Adrenal gland (tissue), 9 donors: ENCODE measurements at regions not wholly inside any gene's neighbourhood (a gene's known extent, or its start where the extent isn't known, plus 50 kb on each side); places are given as distances from the start of the nearest gene placed in this dataset.

Experiments
- DNase-seq, 7 donors: peaks; one replicate each; pipeline ENCODE4 v3.0.0-alpha.2; 2019 to 2020
- H3K27ac ChIP-seq, 5 donors: fragments of 200-600 bp; sonication (generic) in 4 of 5; 1 replicate in 3 of 5; 2 replicates in 2 of 5; pipeline versions ENCODE4 v1.5.1 to v1.8.0; 2016 to 2020; ENCODE audit warnings: mild to moderate bottlenecking in 1 of 5
- H3K27me3 ChIP-seq: fragments of 200-600 bp; 2 replicates; pipeline ENCODE4 v1.8.0; 2021
- H3K36me3 ChIP-seq, 2 donors: fragments of 200-600 bp; replicated peaks in 1 of 2; 1 replicate in 1 of 2; 2 replicates in 1 of 2; pipeline versions ENCODE4 v1.5.1 to v1.8.0; 2018 to 2022
- H3K4me1 ChIP-seq, 2 donors: fragments of 200-600 bp; replicated peaks in 1 of 2; 1 replicate in 1 of 2; 2 replicates in 1 of 2; pipeline versions ENCODE4 v1.5.1 to v1.8.0; 2018 to 2021
- H3K4me3 ChIP-seq, 4 donors: fragments of 200-600 bp; sonication (generic) in 3 of 4; one replicate each; pipeline ENCODE4 v1.5.1; 2016 to 2018
- H3K9me3 ChIP-seq, 3 donors: fragments of 200-600 bp; sonication (generic) in 1 of 3; replicated peaks in 1 of 3; 1 replicate in 2 of 3; 2 replicates in 1 of 3; pipeline versions ENCODE4 v1.5.1 to v1.8.0; 2016 to 2021
- POLR2A ChIP-seq, 2 donors: fragments of 450-650 bp; IDR thresholded peaks; one replicate each; pipeline ENCODE4 v1.6.1; 2017; ENCODE audit warnings: antibody characterized with exemption in 2 of 2, mild to moderate bottlenecking in 2 of 2, moderate library complexity in 1 of 2
- WGBS, 4 donors: extraction: QIAGEN DNeasy Blood & Tissue Kit in 2 of 4; methylation state at CpG; one replicate each; pipeline versions ENCODE4 v1.1.5 to v1.1.7; 2013 to 2017; 5-methylcytosine and 5-hydroxymethylcytosine counted together
- intact Hi-C, 2 donors: fragments of 100-400 bp; cut with DNase I; formaldehyde crosslinking; loops; one replicate each; pipeline versions ENCODE4 v1.14.1 to v1.15.0; 2022 to 2023
- TF ChIP-seq, protein P1 (sequence below), 6 experiments: fragments of 450-650 bp in 4 of 6; fragments of 200-600 bp in 2 of 6; sonication (generic) in 1 of 6; IDR thresholded peaks; 1 replicate in 5 of 6; 2 replicates in 1 of 6; pipeline versions ENCODE4 v1.5.1 to v1.8.0; 2016 to 2021; ENCODE audit warnings: antibody characterized with exemption in 6 of 6, mild to moderate bottlenecking in 2 of 6, moderate library complexity in 1 of 6
- donor health status: healthy with polysubstance abuse.
- donor health status: Bipolar disorder and iron deficiency.
- donor health status: DM: yes; HTN: yes; CAD: no.
- donor health status: DM: no; HTN: no; CAD: no.
- donor health status: DM: no; HTN: no; CAD: no.

DNA sequence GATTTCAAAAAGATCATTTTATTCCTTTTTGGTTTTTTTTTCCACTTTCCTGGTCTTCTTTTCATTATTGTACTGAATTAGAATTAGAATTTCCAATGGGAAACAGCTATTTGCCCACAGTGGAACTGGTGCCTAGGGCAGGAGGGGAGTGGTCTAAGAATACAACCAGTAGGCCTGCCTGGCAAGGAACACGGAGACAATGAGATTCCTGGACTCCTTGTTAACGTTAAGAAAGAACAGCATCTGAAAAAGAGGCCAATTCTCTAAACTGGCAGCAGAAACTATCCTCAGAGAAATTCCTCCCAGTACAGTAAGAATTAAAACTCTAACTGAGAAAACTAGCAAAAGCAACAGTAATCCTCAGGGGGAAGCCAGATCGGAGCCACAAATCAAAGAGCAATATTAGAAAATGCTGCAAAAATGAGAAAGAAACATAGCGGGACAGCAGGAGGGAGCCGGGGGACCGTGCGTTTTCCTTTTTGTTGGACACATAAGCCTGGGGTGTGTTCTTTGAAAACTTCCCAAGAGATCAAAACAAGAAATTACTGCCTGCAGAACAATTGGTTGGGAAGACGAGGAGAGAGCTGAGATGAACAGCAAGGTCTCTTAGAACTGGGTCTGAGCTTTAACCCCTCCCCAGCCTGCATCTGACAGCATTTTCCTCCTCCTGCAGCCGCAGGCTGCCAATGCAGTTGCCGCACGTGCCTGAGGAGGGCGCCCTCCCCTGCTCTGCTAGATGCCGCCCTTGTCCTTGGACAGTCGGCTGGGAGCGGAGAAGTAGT is 776.0 kb downstream of the TSN start:
- no peak overlapping the region for H3K4me3 ChIP-seq
- H3K4me1 ChIP-seq, result no peaks in the 10 kb centered on the region
- no peaks in the 10 kb centered on the region for H3K27me3 ChIP-seq
- WGBS, 4 donors, result 51 to 61% (median 55%) methylated on average over 15 of the region's 15 CpGs
- intact Hi-C loops, result no loop called here
- no peak for TF ChIP-seq POLR2A (IDR thresholded peaks at IDR 0.05)
- TF ChIP-seq, protein P1, sequence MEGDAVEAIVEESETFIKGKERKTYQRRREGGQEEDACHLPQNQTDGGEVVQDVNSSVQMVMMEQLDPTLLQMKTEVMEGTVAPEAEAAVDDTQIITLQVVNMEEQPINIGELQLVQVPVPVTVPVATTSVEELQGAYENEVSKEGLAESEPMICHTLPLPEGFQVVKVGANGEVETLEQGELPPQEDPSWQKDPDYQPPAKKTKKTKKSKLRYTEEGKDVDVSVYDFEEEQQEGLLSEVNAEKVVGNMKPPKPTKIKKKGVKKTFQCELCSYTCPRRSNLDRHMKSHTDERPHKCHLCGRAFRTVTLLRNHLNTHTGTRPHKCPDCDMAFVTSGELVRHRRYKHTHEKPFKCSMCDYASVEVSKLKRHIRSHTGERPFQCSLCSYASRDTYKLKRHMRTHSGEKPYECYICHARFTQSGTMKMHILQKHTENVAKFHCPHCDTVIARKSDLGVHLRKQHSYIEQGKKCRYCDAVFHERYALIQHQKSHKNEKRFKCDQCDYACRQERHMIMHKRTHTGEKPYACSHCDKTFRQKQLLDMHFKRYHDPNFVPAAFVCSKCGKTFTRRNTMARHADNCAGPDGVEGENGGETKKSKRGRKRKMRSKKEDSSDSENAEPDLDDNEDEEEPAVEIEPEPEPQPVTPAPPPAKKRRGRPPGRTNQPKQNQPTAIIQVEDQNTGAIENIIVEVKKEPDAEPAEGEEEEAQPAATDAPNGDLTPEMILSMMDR (IDR thresholded peaks at IDR 0.05), result no peak
- no peaks in the 10 kb centered on the region for H3K9me3 ChIP-seq
- no peaks in the 10 kb centered on the region for H3K36me3 ChIP-seq
- no peak overlapping the region for H3K27ac ChIP-seq
- no peak for DNase-seq

DNA sequence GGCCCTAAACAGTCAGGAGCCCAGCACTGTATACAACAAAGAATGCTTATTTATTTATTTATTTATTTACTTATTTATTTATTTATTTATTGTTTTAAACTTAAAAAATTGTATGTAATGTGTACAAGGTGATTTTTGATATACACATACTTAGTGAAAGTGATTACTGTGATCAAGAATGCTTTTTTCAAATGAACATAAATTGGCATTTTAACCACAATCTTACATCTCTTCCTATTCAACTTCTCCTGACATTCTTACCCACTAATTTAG is 776.6 kb downstream of the TSN start:
- Histone ChIP-seq H3K27me3 (no peaks in the 10 kb centered on the region), H3K4me3 (no peak overlapping the region), H3K36me3 (no peaks in the 10 kb centered on the region), H3K9me3 (no peaks in the 10 kb centered on the region), H3K27ac (no peak overlapping the region), H3K4me1 (no peaks in the 10 kb centered on the region)
- intact Hi-C loops, result no loop called here
- no peak for TF ChIP-seq POLR2A (IDR thresholded peaks at IDR 0.05)
- TF ChIP-seq, protein P1 (IDR thresholded peaks at IDR 0.05), result no peak
- DNase-seq, result no peak

DNA sequence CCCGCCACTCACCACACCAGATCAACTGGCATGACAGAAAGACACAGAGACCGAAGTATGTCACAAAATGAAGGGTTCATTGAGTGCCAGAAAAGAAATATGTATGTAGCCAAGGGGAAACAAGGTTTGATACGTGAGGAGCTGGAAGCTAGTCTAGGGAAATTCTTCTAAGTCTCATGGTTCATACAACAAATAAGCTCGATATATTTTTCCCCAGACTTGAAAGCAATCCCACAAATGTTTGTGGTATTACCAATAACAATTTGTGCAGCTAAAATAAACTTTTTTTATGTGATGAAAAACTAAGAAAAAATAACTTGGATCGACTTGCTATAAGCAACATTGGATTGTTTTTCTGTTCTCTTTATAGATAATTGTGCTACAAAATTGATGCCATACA is 777.0 kb downstream of the TSN start:
- no peak for DNase-seq
- H3K27me3 ChIP-seq, result no peaks in the 10 kb centered on the region
- H3K4me3 ChIP-seq, result no peak overlapping the region
- intact Hi-C loops, result no loop called here
- H3K9me3 ChIP-seq, result no peaks in the 10 kb centered on the region
- no peak for TF ChIP-seq POLR2A (IDR thresholded peaks at IDR 0.05)
- TF ChIP-seq, protein P1 (IDR thresholded peaks at IDR 0.05), result no peak
- H3K27ac ChIP-seq, result no peak overlapping the region
- H3K36me3 ChIP-seq, result no peaks in the 10 kb centered on the region
- WGBS, 4 donors, result 70 to 77% (median 75%) methylated on average over 5 of the region's 5 CpGs
- H3K4me1 ChIP-seq, result no peaks in the 10 kb centered on the region

DNA sequence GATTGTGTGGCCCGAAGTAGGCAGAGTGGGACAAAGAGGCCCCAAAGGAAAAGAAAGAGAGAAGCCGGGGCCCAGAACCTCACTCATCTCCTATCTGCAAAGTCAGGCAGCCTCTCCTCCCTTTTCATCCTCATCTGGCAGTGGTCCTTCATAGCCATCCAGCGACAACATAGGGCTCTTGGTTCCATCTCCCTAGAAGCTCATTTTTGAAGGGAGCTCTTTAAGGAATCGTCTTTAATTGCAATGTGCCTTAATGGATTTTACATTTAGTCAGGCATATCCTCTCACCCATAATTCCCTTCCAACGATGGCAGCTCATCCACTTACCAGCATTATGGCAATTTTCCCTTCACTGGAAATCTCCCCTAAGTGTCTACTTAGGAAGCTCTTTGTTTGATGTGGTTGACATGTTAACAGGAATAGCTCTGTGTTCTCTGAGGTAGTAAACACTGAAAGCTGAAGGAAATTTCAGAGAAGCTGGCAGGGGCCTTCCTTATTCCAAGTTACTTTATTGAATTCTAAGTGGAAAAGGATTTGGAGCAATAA is 780.6 kb downstream of the TSN start:
- H3K27me3 ChIP-seq, result no peaks in the 10 kb centered on the region
- DNase-seq, result no peak
- H3K36me3 ChIP-seq, result no peaks in the 10 kb centered on the region
- H3K27ac ChIP-seq, result no peak overlapping the region
- H3K4me3 ChIP-seq, result no peak overlapping the region
- H3K4me1 ChIP-seq, result no peaks in the 10 kb centered on the region
- no peak for TF ChIP-seq POLR2A (IDR thresholded peaks at IDR 0.05)
- TF ChIP-seq, protein P1 (IDR thresholded peaks at IDR 0.05), result no peak
- 86 to 94% (median 88%) methylated on average over 5 of the region's 5 CpGs for WGBS, 4 donors
- H3K9me3 ChIP-seq, result no peaks in the 10 kb centered on the region
- intact Hi-C loops, result no loop called here
